ENCODE measurements at regions not wholly inside any gene's neighbourhood (a gene's known extent, or its start where the extent isn't known, plus 50 kb on each side); places are given as distances from the start of the nearest gene placed in this dataset.

GRCh38 chr5:67306965-67307607, 110.5 kb upstream of the CD180 start:
- no peak for DNase-seq

DNA sequence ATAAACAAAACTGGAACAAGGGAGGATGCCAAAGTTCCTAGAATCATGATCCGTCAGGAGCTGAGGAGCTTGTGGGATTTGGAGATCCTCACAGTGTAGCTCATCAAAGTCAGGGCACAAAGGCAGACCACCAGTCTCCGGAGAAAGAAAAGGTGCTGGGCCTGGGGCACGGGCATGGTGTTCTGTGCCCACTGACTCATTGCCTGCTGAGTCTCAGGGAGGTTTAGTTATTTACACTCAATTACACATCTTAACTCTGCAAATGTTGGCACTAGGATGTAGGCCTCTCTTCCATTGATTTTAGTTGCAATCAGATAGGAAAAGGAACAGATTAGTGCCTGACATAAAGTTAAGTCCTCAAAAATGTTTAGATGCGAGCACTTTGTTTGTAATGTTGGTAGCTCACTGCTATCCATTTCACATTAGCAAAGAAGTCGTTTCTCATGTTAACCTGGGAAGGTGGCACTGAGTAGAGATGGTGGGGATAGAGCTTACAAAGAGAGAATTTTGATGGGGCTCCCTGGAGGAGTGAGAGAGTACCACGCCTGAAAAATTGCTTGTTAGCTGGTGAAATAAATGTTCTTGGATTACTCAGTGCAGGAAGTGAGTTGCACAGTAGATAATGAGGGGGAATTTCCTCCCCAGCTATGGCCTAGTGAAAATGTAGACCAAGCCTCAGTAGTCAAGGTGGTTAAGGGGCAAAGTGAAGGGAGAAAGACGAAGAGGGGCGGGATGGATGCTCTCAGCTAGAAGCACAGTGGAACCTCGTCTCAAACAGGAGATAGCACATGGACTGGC, 109.5 kb upstream of the CD180 start:
- DNase-seq: no peak

DNA sequence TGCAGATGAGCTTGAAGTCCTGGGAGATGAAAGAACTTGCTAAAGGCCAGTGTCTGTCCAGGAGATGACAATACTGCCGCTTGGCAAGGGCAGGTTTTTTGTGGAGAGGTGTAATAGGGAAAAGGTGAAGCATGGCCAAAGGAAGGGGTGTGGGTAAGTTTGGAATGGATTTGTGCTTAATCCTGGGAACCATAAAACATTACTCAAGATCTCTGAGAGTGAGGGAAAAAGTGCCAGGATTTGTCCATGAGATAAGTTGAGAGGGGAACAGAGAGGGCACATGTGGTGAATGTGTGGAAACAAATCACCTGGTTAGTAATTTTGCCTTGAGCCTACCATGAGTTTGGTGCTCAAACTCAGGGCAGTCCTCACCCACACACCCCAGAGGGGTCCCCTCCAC, 108.8 kb upstream of the CD180 start:
- no peak for DNase-seq

DNA sequence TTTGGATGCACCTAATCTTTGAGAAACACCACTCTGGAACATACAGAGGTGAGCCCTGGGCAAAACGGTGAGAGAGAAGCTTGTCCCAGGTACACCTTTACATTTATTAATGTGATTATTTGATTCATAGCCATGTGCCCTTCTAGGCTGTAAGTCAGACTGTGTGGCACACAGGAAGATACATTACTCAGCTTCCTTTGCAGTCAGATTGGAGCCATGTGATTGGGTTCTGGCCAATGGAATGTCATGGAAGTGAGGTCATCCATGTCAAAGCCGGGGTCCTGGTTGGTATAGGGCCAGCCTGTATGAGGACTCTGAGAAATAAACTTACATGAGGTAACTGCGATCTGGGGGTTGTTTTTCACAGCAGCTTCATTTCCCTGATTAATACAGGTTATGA, 106.8 kb upstream of the CD180 start:
- DNase-seq: no peak

DNA sequence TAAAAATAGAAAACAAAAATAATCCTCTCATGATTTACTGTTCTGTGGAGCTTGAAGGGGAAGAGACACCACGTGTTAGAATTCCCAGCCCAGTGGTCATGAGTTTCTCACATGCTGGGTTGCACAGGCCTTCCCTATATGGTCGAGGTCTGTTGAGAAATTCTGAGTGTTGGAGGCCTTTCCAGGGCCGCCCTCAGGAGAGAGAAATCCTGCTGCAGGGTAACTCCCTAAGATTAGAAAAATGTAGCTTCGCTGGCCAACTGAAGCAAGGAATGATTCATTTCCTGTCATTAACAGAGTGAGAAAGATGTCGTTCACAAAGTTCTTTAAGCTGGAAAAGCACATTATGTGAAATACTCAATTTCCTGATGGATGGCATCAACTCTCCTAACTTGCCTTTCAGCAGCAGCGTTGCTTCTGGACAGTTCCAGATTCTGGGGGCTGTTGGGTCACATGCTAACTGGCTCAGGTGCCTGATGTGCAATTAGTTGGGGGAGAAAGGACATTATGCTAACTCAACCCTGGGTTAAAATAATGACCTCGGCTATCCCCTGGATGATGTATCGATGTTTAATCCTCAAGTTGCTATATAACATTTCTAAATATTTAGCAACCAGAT, 104.8 kb upstream of the CD180 start:
- peak in 1 of 2 donors; percentile 27 for DNase-seq

DNA sequence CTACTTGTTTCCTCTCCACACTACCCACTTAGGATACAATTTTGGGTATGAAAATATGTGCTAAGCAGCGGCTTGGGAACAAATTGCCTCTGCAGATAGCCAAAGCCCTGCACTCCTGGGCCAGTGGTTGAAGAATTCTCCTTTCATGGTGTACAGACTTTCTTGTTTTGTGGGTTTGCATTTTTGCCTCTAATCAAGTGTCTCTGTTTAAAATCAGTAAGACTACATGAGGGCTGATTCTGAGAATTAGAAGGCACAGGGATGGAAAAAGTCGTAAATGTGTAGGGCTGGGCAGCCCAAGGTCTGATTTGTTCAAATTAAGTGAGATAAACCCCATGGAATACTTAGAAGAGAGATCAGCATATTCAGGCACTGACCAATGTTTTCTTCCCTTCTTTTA, 103.7 kb upstream of the CD180 start:
- DNase-seq: no peak

GRCh38 chr5:67299231-67299735, 102.7 kb upstream of the CD180 start:
- DNase-seq: no peak

- no peak for DNase-seq
Measured at GRCh38 chr5:67297802-67298532, 101.4 kb upstream of the CD180 start.

DNA sequence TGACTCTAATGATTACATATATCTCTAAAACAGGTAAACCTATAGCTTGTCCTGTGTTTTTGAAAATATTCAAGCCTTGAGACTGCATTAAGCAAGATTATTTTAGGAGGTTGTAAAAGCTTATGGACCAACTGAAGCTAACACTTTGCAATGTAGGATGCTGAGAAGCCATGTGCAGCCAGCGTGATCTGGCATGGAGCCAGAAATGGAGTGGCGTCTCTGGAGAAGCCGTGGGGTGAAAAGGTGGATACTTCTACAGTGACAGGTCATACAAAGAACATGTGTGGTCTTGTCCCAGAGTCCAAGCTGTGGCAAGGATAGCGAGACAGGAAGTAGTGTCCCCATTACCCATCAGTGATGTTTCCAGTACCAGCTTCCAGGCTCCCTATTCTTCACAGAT, 100.8 kb upstream of the CD180 start:
- no peak for DNase-seq

GRCh38 chr5:67294266-67294938, 97.8 kb upstream of the CD180 start:
- no peak for DNase-seq

- no peak for DNase-seq
Measured at GRCh38 chr5:67293226-67293625, 96.6 kb upstream of the CD180 start.

DNA sequence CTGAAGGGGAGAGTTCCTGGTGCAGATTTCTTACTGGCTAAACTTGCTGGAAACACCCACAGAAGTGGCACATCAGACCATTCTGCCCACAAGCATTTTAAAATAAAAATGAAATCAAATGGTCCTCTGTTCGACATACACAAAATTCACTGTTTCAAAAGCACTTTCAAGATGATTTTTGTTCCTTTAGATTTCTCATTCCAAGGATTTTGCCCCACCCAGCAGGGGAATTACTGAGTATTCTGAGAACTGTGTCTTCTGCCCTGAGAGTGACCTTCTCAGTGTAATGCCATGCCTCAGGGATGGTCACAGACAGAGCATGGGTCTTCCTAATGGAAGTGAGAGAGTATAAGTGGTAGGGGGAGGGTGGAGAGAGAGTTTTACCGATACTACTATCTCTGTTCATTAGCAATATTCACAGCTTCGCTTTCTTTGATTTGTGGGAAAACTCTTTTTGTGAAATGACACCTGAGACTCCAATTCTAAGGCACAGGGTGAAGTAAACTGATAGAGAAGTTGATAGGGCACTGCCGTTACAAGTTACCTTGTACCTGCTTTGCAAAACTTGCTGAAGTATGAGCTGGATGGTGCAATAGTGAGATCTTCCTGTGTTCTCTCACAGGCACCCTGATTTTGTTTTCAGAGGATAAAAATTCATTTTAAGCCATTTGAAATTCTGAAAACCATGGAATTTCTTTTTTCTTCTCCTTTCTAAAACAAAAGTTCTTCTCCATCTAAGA, 95.8 kb upstream of the CD180 start:
- DNase-seq: no peak

DNA sequence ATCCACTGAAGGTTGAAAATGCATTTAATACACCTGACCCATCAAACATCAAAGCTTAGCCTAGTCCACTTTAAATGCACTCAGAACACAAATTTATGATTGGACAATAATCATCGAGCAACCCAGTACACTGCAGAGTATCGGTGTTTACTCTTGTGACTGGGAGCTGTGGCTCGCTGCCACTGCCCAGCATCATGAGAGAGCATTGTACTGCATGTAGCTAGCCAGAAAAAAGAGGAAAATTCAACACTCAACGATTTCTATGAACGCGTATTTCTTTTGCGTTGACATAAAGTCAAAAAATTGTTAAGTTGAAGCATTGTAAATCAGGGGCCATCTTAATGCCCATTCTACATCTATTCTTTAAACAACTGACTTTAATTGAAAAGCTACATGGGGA, 95.1 kb upstream of the CD180 start:
- no peak for DNase-seq

DNA sequence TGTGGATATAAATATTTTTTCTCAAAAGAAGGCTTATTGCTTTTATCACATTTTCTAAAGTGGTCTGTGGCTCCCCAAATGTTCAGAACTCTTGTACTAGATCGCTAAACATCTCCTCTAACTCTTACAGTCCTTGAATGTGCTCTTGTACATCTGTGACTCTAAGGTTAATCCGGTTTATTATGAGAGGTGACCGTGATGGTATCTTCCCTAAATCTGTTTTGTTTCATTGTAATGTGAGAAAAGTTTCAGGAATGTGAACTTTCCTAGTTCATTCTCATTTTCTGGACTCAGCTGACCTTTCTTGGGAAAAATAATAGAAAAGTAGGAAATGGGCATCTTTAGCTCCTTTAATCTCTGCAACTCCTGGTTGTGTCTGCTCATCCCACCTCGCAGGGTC, 94.5 kb upstream of the CD180 start:
- DNase-seq: no peak

- DNase-seq: no peak
Measured at GRCh38 chr5:67290655-67291054, 94.1 kb upstream of the CD180 start.

DNA sequence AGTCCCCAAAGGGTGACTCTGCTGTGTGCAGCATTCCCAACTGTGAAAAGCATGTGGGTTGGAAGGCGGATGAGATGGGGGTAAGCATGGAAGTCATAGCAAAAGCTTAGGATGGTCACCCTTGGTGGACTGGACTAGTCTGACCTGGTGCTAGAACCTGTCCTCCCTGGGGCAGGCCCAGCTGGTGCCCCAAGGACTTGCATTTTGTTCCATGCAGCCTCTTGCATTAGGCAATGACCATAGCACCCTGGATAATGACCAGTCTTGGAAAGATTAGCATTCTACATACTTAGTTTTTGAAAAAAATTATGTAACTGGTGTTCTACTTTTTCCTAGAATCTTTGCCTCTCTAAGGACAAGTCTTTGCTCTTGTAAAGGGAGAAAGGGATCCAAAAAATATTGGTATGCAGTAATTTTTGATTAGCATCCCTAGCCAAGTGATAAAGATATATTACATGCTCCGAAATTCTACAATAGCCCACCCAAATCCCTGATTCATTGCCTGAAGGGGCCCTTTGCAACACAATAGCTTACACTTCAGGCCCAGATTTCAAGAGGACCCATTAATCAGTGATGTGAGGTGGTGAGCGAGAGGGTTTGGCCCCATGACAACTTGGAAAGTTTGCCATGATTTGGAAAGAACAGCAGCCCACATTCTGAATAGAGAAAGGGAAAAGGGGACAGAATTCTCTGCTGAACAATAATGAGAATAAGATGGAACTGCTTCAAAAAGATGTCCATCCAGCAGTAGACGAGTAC, 93.3 kb upstream of the CD180 start:
- no peak for DNase-seq

GRCh38 chr5:67287510-67288268, 91.1 kb upstream of the CD180 start:
- no peak for DNase-seq

- no peak for DNase-seq
Measured at GRCh38 chr5:67286006-67286405, 89.4 kb upstream of the CD180 start.

DNA sequence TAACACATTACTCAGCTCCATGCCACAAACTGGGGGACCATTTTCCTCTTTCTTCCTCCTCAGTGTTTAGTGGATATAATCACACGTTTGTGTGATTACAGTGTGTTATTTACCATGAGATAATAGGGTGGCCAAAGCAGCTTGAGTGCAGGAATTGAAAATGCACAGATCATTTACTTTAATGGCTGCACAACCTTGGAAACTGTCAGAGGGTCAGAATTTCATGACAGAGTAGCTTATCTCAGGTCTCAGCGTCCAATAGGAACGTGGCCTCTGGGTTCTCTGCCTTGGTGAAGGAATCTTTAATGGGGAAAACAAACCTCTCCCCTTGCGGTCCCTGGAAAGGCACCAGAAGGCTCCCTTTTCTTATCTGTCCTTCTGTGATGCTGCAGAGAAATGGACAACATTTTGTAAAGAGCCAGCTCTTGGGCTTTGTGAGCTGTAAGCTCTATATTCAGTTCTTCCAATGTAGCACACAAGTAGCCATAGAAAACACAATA, 87.4 kb upstream of the CD180 start:
- DNase-seq: no peak

DNA sequence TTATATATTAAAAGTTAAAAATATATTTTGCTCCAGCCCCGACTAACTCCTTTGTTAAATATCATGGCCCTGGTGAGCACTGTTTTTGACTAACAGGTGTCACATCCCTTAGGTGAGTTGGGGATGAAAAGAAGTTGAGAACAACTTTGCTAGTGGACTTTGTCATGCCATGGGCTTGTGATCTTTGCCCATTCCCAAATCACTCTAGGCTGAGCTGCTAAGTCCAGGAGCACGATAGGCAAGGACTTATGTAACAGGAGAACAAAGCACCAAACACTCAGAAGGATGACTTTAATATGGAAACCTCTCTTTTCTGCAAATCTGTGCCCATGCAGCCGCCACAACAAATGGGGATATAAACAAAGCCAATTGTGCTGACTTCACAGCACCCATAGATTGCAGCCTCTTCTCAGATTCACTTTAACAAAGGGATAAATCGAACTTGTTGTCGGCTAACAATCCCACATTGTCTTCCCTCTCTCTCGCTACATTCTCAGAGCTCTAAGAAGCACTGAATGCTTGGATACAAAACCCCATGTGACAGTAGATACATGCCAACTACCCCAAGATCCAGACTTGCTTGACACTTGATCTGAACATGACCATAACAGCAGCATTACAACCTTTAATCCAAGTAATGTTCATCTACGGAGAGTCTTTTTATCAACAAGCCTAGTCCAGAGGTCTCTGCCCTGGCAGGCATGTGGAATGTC, 86.8 kb upstream of the CD180 start:
- no peak for DNase-seq

Measured in CD4-positive, alpha-beta T cell treated with Interleukin-1 beta for 1 hour (primary cell).